CD4-positive, alpha-beta T cell treated with Interferon alpha-2 for 1 hour (primary cell): ENCODE measurements at regions not wholly inside any gene's neighbourhood (a gene's known extent, or its start where the extent isn't known, plus 50 kb on each side); places are given as distances from the start of the nearest gene placed in this dataset.
"Not testable (repeated sequence)": the region's sequence is repeated elsewhere in the genome, so short reads cannot be mapped to it uniquely, and the experiment has no call there.

ENCODE experiments used
- DNase-seq, 2 donors: peaks; one replicate each; pipeline ENCODE4 v3.0.0-alpha.2; 2020 to 2022

DNA sequence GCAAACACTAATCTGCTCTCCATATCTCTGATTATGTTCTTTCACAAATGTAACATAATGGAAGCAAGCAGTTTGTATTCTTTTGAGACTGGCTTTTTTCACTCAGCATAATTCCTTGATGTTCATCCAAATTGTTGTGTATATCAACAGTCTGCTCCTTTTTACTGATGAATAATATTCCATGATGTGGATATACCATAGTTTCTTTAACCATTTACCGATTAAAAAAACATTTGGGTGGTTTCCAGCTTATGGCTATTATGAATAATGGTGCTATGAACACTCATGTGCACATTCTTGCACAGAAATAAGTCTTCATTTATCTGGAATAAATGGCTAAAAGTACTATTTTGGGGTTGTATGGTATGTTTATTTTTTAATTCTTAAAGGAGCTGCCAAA lies 708.9 kb downstream of the RFPL4B start:
- DNase-seq, result no peak

DNA sequence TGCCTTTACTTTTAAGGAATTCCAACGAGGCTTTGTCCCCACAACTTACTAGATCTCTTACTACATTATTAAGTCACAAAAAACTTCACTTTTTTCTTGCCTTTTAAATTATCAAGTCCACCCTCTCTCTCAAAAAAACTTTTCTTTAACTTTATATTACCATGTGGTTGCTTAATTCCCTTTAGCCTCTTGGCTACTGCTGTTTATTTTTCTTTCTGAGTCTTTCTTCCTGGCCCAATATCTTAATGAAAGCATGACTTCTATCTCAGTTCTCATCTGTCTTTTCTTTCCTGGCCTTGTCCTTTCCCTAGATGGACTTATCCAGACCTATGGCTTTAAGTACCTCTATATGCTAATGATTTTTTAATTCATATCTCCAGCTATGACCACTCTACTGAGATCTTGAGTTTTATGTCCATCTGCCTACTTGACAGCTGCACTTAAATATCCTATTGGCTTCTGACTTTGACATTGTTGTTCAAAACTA lies 710.5 kb downstream of the RFPL4B start:
- no peak for DNase-seq

DNA sequence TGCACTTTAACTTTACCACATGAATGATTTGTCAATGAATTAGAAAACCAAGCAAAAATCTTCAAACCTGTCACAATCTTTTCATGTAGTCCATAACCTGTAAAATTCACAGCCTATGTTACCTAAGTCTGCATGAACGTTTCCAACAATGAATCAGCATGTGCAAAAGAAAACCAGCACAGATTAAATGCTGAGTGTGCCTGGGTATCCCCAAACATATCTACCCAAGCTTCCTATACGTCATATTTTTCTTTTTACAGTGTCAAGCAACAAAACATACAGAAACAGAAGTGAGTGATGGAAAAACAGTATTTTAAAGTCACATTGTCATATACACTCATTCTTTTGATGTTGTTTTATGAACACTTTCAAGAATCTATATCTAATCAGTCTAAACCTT lies 713.5 kb downstream of the RFPL4B start:
- DNase-seq, result no peak

DNA sequence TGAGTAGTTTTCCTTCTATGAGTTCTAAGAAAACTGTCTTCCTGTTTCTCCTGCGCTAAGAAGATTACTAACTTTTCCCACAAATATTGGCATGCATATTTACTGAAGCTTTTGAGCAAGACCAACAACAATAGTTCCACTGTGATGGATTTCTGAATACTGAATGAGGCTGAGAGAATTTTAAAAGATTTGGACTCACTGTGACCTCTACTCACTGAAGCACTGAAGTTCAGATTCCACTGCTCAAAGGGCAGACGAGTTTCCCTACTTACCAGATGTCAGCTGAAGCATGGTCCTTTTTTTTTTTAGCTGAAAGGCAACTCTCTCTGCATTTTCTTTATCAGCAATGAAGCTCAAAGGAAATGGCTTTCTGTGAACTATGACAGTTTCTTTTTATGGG lies 718.5 kb downstream of the RFPL4B start:
- no peak for DNase-seq

DNA sequence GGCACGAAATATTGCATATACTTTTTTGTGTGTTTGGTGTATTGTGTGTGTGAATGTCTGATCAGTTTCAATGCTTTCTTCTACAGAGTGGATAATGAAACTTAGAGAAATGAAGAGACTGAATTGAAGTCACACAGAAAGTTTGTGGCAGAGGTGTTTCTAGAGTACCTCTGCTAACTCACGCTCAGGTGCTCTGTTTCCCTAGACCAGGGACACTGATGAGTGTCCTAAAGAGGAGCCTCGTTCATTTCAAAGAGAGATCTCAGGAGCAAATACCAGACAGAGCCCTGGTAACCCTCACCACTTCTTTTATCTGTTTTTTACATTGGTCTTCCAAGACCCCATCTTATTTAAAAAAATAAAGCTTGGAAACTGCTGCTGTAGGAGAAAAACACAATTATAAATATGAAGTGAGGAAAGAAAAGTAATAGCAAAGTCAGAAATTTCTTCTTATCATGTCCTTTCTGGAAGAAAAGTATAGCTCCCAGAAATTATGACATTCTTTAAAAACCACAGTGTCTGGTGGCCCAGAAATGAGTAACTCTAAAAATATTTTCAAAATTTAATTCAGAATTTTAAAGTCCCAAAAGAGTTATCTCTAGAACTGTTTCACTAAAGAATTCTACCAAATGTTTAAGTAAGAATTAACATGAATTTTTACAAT lies 720.6 kb downstream of the RFPL4B start:
- no peak for DNase-seq

DNA sequence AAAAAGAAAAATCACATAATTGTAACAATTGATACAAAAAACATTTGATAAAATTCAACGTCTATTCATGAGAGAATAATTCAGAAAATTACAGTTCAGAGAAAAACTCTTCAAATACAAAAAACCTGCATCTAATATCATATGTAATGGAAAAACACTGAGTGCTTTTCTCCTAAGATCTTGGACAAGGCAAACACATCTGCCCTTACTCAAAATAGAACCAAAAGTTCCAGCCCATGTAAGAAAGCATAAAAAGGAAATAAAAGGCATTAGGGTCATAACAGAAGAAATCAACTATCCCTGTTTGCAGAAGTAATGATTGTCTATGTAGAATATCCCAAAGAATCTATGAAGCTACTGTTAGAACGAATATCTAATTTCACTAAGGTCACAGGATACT lies 721.4 kb downstream of the RFPL4B start:
- DNase-seq, result no peak

DNA sequence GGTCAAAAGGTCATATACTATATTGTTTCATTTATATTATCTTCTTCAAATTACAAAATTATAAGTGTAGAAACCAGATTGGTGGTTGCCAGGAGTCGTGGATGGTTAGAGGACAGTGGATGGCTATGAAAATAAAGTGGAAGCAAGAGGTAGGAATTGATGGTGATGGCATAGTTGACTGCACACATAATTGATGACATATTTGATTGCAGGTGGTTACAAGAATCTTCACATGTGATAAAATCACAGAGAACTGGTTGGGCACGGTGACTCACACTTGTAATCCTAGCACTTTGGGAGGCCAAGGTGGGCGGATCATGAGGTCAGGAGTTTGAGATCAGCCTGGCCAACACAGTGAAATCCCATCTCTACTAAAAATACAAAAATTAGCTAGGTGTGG lies 723.6 kb downstream of the RFPL4B start:
- DNase-seq, result not testable (repeated sequence)

DNA sequence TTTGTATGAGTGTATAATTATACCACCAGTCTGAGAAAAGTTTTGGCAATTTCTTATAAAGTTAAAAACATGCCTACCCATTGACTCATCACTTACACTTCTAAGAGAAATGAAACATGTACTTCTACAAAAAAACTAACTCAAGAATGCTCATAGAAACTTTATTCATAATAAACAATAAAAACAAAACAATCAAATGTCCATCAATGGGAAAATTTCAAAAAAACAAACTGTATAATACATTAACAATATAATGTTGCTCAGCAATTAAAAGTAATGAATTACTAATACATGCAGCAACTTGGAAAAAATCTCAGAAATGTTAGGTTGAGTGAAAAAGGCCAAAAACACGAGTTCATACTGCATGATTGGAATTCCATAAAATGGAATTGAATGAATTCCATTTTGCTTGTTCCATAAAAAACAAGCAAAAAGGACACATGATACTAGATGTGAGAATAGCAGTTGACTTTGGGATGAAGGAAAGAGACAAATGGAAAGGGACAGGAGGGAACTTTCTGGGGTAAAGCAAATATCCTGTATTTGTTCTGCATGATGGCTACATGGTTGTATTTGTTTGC lies 726.6 kb downstream of the RFPL4B start:
- no peak for DNase-seq

DNA sequence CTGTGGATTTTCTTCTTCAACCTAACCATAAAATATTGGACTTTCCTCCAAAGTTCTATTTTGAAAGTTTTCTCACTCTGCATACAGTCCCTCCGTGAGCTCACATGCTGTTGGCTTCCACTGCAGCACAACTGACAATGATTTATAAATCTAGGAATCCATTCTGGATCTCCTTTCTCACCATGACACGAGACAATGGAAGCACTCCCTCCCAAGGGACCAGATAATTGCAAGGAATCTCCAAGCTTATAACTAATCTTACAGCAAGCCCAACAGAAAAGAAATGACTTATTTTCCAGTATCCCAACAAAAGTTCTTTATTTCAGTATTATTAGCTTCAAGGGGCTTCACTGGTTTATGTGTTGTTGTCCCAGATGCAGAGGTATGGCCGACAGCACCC lies 729.0 kb downstream of the RFPL4B start:
- DNase-seq, result no peak

DNA sequence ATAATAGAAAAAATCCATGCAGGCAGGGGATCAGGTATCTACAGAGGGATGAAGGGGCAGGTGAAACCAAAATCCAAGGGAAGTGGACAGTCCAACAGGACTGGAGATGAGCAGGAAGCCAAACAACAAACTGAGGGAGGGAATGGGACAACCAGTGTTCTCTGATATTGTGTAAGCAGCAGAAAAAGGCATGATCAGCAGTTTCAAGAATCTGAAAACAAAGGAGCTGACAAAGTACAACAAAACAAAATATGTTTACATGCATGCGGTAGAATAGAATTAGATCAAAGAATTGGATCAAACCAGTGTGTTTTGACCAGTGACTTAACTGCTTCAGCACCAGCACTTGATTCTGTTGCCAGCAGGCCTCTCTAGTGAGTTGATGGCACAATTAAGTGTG lies 729.7 kb downstream of the RFPL4B start:
- no peak for DNase-seq

DNA sequence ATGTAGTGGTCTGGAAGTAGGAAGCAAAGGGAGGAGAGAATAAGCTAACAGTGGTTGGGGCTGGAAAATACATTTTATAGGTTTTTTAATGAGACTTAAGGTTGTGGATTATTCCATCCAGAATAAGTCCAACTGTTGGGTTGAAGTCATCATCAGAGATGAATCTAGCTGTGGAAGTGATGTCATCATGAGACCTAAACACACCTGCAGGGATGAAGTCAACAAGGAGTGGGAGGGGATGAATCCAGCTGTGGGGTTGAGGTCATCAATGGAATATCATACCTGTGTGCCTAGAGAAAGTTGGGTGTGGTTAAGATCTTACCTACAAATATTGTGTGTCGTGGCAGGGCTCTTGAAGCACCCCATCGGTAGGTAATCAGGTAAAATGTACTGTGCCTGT lies 730.7 kb downstream of the RFPL4B start:
- no peak for DNase-seq

DNA sequence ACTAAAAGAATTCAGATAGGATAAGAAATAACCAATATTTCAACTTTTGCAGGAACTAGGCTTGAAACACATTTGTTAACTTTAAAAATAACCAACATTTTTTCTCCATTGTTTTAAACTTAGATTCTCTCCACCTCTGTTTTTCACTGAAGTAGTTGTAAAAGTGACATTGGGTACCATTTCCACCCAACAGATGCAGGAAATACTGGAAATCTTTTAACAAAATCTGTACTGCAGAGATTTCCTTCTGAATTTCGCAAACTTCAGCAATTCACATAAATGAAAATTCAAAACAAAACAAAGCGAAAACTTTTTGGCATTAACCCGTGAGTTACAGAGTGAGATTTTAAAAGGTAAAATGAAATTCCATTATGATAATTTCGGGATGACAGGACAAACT lies 731.7 kb downstream of the RFPL4B start:
- DNase-seq, result no peak

DNA sequence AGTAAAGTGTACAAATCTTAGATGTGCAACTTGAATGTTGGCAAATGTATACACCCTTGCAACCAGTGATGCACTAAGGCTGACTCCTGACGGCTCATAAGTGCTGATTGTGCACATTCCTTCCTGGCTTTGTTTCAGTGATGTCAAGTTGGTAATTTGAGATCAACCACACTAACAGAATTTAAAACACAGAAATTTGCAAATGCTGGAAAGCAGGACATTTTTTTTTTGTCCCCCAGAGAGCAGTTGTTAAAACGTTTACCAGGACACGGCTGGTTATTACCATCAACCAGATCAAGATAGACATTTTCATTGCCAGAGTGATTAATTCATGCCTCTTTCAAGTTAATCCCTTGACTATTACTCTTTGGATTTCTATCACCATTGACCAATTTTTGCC lies 735.6 kb downstream of the RFPL4B start:
- DNase-seq, result no peak

DNA sequence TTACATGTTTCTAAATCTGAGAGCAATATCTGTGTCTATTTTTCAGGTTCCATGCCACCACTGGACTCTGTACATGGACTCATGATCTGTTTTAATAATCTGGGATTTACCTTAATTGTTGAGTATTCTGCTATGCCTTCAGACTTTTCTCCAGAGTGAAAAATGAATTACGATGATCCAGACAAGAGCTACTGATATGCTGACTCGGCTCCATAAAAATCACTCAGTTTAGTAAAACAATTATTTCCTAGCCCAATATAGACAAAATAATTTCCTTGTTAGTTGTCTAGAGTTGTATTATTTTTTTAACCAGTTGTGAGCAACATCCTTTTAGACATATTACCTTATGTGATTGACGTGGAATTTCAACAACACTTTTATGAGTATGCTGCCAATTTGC lies 736.8 kb downstream of the RFPL4B start:
- no peak for DNase-seq

DNA sequence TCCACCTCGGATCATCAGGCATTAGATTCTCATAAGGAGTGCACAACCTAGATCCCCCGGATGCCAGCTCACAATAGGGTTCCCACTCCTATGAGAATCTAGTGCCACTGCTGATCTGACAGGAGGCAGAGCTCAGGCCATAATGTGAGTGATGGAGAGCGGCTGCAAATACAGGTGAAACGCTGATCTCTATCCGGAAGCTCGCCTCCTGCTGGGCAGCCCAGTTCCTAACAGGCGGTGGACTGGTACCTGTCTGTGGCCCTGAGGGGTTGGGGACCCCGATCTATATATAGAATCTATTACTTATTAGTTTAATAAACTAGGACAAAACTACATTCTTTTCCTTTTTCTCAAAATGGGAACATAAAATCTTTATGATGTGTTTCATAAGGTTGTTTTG lies 741.9 kb downstream of the RFPL4B start:
- no peak for DNase-seq

DNA sequence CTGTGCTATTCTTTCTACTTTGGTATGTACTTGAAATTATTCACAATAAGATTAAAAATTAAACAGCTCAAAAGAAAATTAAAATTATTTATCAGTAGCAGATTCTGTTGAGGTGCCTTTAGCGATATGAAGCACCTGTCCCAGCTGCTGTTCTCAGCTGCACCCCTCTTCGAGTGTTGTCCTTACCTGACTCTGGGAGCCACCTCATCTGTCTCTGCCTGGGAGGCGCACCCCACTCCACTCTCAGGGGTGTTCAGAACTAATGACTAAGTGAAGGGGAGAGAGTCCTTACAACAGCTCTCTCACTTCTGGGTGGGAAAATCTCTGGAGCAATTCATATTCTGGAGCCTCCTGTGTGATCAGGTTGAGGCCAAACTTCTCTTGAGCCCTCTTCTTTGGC lies 745.7 kb downstream of the RFPL4B start:
- no peak for DNase-seq

DNA sequence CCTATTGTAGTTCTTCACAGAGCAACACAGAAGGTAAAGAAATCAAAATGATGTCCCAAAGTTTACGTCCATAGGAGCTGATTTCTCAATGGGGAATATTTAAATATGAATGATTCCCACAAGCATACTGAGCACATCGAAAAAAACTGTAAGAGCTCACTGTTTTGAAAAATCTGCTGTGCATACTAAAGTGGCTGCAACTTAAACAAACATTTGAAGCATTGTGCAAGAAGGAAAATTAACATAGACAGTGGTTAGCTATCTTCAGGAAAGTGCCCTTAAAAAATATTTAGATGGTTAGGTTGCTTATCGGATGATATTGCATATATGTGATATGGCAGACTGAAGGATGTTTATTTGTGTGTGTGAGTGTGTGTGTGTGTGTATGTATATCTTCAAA lies 747.6 kb downstream of the RFPL4B start:
- DNase-seq, result no peak

DNA sequence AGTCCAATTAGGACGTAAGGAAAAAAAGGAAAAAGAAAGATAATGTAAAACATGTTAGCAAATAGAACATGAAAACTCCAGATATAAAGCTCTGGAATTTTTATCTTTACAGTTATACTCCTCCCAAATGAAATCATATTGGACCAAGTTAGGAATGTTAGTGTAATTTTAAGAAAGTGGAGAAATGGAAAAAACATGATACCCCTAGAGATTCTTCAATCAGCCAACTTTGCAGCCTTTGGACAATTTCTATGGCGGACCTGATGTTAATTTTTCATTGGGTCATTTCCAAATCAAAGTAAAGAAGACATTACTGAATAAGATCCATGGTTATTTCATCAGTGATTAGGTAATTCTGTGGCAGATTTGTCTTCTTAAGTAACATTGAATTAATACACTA lies 748.7 kb downstream of the RFPL4B start:
- no peak for DNase-seq

DNA sequence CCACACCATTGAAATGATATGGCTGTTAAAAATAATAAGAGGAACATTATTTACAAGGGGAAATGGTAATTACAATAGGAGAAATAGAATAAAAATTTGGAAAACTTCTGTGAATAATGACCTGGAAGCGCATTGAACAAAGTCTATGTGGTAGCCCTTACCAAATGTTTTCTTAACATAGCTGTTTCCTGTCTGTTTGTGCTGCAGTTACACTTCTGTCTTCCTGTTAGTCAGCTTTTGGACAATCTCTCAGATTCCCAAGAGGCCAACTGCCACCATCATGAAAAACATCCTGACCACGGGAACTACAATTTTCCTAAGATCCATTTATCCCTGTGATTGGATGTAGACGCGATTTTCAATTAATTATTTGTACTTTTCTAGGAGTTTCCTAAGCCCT lies 754.4 kb upstream of the MARCKS start:
- DNase-seq, result no peak

DNA sequence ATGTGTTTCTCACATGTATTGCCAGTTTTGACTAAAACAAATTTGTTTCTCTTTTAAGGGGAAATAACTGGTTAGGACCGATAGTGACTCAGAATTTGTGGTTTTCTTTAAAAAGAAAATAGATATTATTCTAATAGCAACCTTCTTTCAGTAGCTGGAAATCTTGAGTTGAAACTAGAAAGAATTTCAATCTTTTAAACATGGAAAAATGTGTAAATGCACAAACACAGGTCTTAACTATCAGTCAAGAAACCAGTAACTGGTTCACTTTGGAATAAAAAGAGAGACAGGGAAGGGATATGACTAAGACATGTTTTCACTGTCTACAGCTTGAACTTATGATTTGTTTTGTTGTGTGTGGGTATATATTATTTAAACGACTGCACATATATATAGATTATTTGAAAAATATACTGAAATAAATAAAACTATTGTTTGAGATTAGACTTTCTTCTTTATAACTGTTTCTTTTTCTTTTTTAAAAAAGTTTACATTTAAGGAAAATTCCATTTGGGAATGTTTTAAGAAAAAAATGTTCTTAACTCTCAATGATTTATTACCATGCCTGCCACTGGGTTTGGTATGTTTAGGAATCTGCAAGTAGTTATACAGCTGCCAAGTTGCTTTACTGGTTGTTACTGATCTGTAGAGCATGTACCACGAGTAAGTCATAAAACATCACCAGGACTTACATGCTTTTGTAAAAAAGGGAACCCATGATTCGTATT lies 753.3 kb upstream of the MARCKS start:
- DNase-seq, result no peak

DNA sequence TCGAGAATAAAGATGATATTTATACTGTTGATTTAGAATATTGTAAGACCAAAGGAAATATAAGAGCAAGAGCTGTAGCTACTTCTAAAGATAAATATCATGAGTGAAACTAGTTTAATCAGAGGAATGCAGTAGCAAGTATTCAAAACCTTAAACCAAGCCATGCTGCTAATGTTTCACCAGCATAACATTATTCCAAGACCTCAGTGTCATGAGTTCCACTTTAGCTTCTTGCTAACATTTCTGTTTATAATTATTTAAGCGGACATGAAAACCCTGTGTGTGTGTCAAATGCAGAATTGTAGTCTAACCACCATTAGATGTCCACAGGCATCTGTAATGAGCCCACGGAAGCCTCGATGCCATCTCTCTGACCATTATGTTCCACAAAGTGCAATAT lies 752.6 kb upstream of the MARCKS start:
- no peak for DNase-seq

DNA sequence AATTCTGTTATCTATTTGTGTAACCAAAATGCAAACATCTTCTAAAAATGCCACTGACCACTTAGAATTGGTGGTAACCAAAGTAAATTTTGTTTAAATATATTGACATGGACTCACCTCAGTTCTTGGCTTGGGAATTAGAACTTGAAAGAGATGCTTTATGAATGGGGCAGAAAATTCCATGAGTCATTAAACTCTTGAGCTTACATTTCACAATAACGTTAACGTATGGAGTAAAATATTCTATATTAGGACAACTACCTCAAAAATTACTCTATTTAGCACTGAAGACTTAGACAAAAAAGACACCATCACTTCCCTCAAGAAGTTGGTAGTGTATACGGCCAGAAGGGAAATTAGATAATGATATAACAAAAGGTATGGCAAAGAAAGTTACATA lies 752.2 kb upstream of the MARCKS start:
- no peak for DNase-seq

DNA sequence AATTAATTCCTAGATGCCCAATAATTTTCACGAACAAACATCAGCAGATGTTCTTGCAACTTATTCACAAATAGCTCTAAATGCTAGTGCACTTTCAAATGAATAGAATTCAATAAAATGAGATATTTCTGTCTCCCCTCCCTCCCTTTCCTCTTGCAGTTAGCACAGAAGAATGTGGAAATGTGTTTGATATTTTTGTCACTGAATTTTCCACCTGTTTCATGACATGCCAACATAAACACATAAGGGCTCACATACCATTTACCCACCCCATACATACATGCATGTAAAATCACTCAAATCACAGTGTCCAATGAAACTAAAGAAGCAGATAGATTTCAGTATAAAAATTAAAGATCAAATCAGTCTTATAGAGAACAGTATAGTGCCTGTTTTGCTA lies 746.9 kb upstream of the MARCKS start:
- no peak for DNase-seq

DNA sequence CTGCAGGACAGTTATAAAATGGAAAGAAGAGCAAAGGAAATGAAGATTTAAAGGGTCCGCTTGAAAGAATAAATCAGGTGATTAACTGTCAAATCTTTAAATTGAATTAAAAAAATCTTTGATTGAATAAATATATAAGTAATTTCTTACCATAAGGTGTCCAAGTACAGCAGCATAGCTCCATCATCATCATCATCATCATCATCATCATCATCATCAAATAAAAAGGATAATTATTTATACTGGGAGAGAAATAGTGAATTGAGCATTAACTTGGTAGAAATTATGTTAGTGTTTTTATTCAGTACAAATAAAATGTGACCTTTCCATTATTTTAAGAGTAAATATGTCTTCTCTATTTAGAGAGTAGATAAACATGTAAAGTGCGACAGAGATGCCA lies 745.6 kb upstream of the MARCKS start:
- DNase-seq, result no peak

DNA sequence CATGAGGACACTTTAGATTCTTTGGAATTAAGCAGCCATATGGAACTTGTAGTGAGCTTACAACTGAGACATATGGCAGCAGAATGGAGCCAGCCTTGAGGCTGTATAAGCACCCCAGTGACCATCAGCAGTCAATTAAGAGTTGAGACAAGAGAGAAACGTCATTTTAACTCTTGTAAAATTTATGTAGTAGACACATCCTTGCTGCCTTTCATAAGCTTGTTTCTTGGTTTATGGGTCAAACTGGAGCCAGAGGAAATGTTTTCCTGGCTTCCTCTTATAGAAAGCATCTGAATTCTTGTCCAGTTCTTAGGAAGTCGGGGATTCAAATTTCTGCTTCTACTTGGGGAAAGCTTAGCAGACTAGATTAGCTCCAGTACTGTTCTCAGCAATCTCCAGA lies 745.1 kb upstream of the MARCKS start:
- no peak for DNase-seq
